ENCODE measurements at regions not wholly inside any gene's neighbourhood (a gene's known extent, or its start where the extent isn't known, plus 50 kb on each side); places are given as distances from the start of the nearest gene placed in this dataset.

GRCh38 chr16:85239239-85239638 lies 127.0 kb upstream of the CIBAR2 start:
- Histone ChIP-seq H3K4me1 (ENCODE audit: insufficient read depth, low read length) (peaks cover 22% of the 10 kb centered on the region), H2AFZ (ENCODE audit: low read length) (no peak overlapping the region), H3K79me2 (ENCODE audit: insufficient read depth, low read length) (no peaks in the 10 kb centered on the region), H3K4me3 (replicated peaks in 1 of 3; ENCODE audit: insufficient read depth in 1 of 3, low read depth in 2 of 3, low read length in 3 of 3) (no peak overlapping the region), H3K4me2 (ENCODE audit: low read depth, low read length) (no peak overlapping the region), H3K36me3 (replicated peaks in 1 of 2; ENCODE audit: control insufficient read depth in 1 of 2, insufficient read depth in 2 of 2, low read length in 2 of 2) (no peaks in the 10 kb centered on the region), H3K27me3 (ENCODE audit: control insufficient read depth in 1 of 2, insufficient read depth in 2 of 2, low read length in 2 of 2) (no peaks in the 10 kb centered on the region), H3K9me3 (ENCODE audit: low read length) (no peaks in the 10 kb centered on the region), H4K20me1 (ENCODE audit: insufficient read depth, low read length) (peaks cover 3% of the 10 kb centered on the region; the same call in 1 of the 2 replicates), H3K27ac (ENCODE audit: extremely low read length, insufficient read depth, low read length) (no peak overlapping the region), H3K9ac (ENCODE audit: insufficient read depth, low read depth, low read length) (no peak overlapping the region)
- CTCF ChIA-PET (ENCODE audit: low intra/inter-chr PET ratio, low total read pairs): no interaction called here
- no peak for TF ChIP-seq ZNF776 (CRISPR knock-in tag; IDR thresholded peaks at IDR 0.05)
- no peak for TF ChIP-seq RFX5 (IDR thresholded peaks at IDR 0.05; ENCODE audit: low read depth, low read length)
- TF ChIP-seq ZSCAN25 (CRISPR knock-in tag; IDR thresholded peaks at IDR 0.05): 0 out of 2 replicates have a peak, but pooled peaks have one; percentile 66
- TF ChIP-seq RFX1 (IDR thresholded peaks at IDR 0.05): no peak
- no TSS peak for BruUV-seq (replicated peaks)
- no peak for DNase-seq (ENCODE audit: low spot score)
- POLR2A ChIA-PET: no interaction called here
- 63% methylated on average over 4 of the region's 5 CpGs for WGBS (ENCODE audit: low lambda C conversion rate)
- FAIRE-seq: no peak
- intact Hi-C loops (cut with micrococcal nuclease; ENCODE audit: unreplicated experiment): no loop called here
- in situ Hi-C loops (cut with HindIII; ENCODE audit: extremely low pct_ligation_motif_present, low pct_unique_long_range_greater_than_20kb): no loop called here
- ATAC-seq: no peak

- no peak for ATAC-seq
- intact Hi-C loops (cut with micrococcal nuclease; ENCODE audit: unreplicated experiment): no loop called here
- no TSS peak for BruUV-seq (replicated peaks)
- TF ChIP-seq ZNF629 (CRISPR knock-in tag; conservative IDR thresholded peaks at IDR 0.05) (peak; percentile 93), HNF1B (CRISPR knock-in tag; IDR thresholded peaks at IDR 0.05) (no peak), SNAPC4 (CRISPR knock-in tag; IDR thresholded peaks at IDR 0.05) (no peak), ZMYM3 (CRISPR knock-in tag; IDR thresholded peaks at IDR 0.05) (peak; percentile 73), KDM5A (IDR thresholded peaks at IDR 0.05; ENCODE audit: borderline replicate concordance, low read length) (no peak), ZNF274 (CRISPR knock-in tag; IDR thresholded peaks at IDR 0.05) (no peak), ZBTB37 (CRISPR knock-in tag; IDR thresholded peaks at IDR 0.05) (no peak)
These were observed 127.6 kb upstream of the CIBAR2 start for GRCh38 chr16:85239871-85240270.

More at GRCh38 chr16:85239871-85240270, 127.6 kb upstream of the CIBAR2 start:
- DNase-seq (ENCODE audit: low spot score) (no peak), FAIRE-seq (no peak)
- no peaks in the 10 kb centered on the region for H3K27me3 ChIP-seq (ENCODE audit: control insufficient read depth in 1 of 2, insufficient read depth in 2 of 2, low read length in 2 of 2)
- ChIA-PET CTCF (ENCODE audit: low intra/inter-chr PET ratio, low total read pairs) (no interaction called here), POLR2A (no interaction called here)
- 71% methylated on average over 8 of the region's 8 CpGs for WGBS (ENCODE audit: low lambda C conversion rate)
- no peak overlapping the region for H3K27ac ChIP-seq (ENCODE audit: extremely low read length, insufficient read depth, low read length)
- H4K20me1 ChIP-seq (ENCODE audit: insufficient read depth, low read length): peaks cover 3% of the 10 kb centered on the region; the same call in 1 of the 2 replicates
- no peaks in the 10 kb centered on the region for H3K79me2 ChIP-seq (ENCODE audit: insufficient read depth, low read length)
- in situ Hi-C loops (cut with HindIII; ENCODE audit: extremely low pct_ligation_motif_present, low pct_unique_long_range_greater_than_20kb): no loop called here
- H3K4me2 ChIP-seq (ENCODE audit: low read depth, low read length): no peak overlapping the region
- no peak overlapping the region for H2AFZ ChIP-seq (ENCODE audit: low read length)
- no peak overlapping the region for H3K9ac ChIP-seq (ENCODE audit: insufficient read depth, low read depth, low read length)
- H3K36me3 ChIP-seq (replicated peaks in 1 of 2; ENCODE audit: control insufficient read depth in 1 of 2, insufficient read depth in 2 of 2, low read length in 2 of 2): no peaks in the 10 kb centered on the region
- peaks cover 16% of the 10 kb centered on the region for H3K4me1 ChIP-seq (ENCODE audit: insufficient read depth, low read length)
- no peaks in the 10 kb centered on the region for H3K9me3 ChIP-seq (ENCODE audit: low read length)
- no peak overlapping the region for H3K4me3 ChIP-seq (replicated peaks in 1 of 3; ENCODE audit: insufficient read depth in 1 of 3, low read depth in 2 of 3, low read length in 3 of 3)
